CD14-positive monocyte (primary cell): ENCODE measurements at regions not wholly inside any gene's neighbourhood (a gene's known extent, or its start where the extent isn't known, plus 50 kb on each side); places are given as distances from the start of the nearest gene placed in this dataset.

Experiments used
- DNase-seq, 3 donors: peaks; one replicate each; pipeline ENCODE4 v3.0.0-alpha.2; 2011 to 2022
- H2AFZ ChIP-seq: 2 replicates; pipeline ENCODE4 v1.6.0; 2012; ENCODE audit warnings: mild to moderate bottlenecking, low read depth, low read length, inconsistent platforms; ENCODE audit not compliant: insufficient read depth, poor library complexity, severe bottlenecking
- H3K27ac ChIP-seq, 2 donors: 1 replicate in 1 of 2; 2 replicates in 1 of 2; pipeline ENCODE4 v1.5.1; 2012 to 2013; ENCODE audit warnings: low read length in 2 of 2, control low read depth in 1 of 2, inconsistent platforms in 1 of 2, low read depth in 1 of 2, mild to moderate bottlenecking in 1 of 2
- H3K27me3 ChIP-seq, 2 donors: one replicate each; pipeline versions ENCODE4 v1.6.0 to v1.6.1; 2011 to 2013; ENCODE audit warnings: low read length in 2 of 2; ENCODE audit not compliant: control insufficient read depth in 2 of 2, insufficient read depth in 2 of 2
- H3K36me3 ChIP-seq, 2 donors: replicated peaks in 1 of 2; 1 replicate in 1 of 2; 2 replicates in 1 of 2; pipeline versions ENCODE4 v1.5.1 to v1.6.1; 2012 to 2013; ENCODE audit warnings: low read length in 2 of 2, control low read depth in 1 of 2, inconsistent platforms in 1 of 2, mild to moderate bottlenecking in 1 of 2; ENCODE audit not compliant: insufficient read depth in 2 of 2, control insufficient read depth in 1 of 2
- H3K4me1 ChIP-seq, 2 donors: 1 replicate in 1 of 2; 2 replicates in 1 of 2; pipeline versions ENCODE4 v1.5.1 to v1.6.1; 2012 to 2013; ENCODE audit warnings: low read length in 2 of 2, control low read depth in 1 of 2, inconsistent platforms in 1 of 2, mild to moderate bottlenecking in 1 of 2, moderate library complexity in 1 of 2; ENCODE audit not compliant: insufficient read depth in 2 of 2, control insufficient read depth in 1 of 2
- H3K4me2 ChIP-seq: replicated peaks from 2 replicates; pipeline ENCODE3; 2012; ENCODE audit warnings: low read length, moderate library complexity, mild to moderate bottlenecking; ENCODE audit not compliant: poor library complexity, severe bottlenecking; ENCODE audit errors: extremely low read depth
- H3K4me3 ChIP-seq, 3 experiments: fragments of 200-600 bp in 1 of 3; sonication (generic) in 1 of 3; replicated peaks in 1 of 3; 1 replicate in 2 of 3; 2 replicates in 1 of 3; pipeline ENCODE4 v1.5.1; 2011 to 2013; ENCODE audit warnings: low read length in 3 of 3, mild to moderate bottlenecking in 3 of 3, control low read depth in 2 of 3, low read depth in 2 of 3, inconsistent platforms in 1 of 3, moderate library complexity in 1 of 3
- H3K79me2 ChIP-seq: 2 replicates; pipeline ENCODE4 v1.6.0; 2012; ENCODE audit warnings: mild to moderate bottlenecking, control low read depth, inconsistent platforms, low read length, moderate library complexity; ENCODE audit not compliant: insufficient read depth
- H3K9ac ChIP-seq: 2 replicates; pipeline ENCODE4 v1.6.0; 2017; ENCODE audit warnings: low read length, mild to moderate bottlenecking; ENCODE audit not compliant: insufficient read depth, poor library complexity, severe bottlenecking
- H3K9me3 ChIP-seq, 2 donors: replicated peaks in 1 of 2; 1 replicate in 1 of 2; 2 replicates in 1 of 2; pipeline versions ENCODE4 v1.5.1 to v1.6.1; 2012 to 2013; ENCODE audit warnings: low read length in 2 of 2, control low read depth in 1 of 2; ENCODE audit not compliant: control insufficient read depth in 1 of 2, insufficient read depth in 1 of 2
- H4K20me1 ChIP-seq: 2 replicates; pipeline ENCODE4 v1.6.0; 2012; ENCODE audit warnings: mild to moderate bottlenecking, low read length, control low read depth, moderate library complexity; ENCODE audit not compliant: insufficient read depth
- H3K27ac Mint-ChIP-seq, 7 donors: one replicate each; pipeline ENCODE4 v1.8.0; 2020; ENCODE audit warnings: mild to moderate bottlenecking in 7 of 7, mixed read lengths in 7 of 7, moderate library complexity in 6 of 7, inconsistent platforms in 2 of 7
- H3K27me3 Mint-ChIP-seq, 3 donors: one replicate each; pipeline ENCODE4 v1.8.0; 2021 to 2022; ENCODE audit warnings: low read depth in 3 of 3, mild to moderate bottlenecking in 3 of 3, mixed read lengths in 3 of 3, moderate library complexity in 3 of 3, inconsistent platforms in 1 of 3
- H3K36me3 Mint-ChIP-seq, 2 donors: one replicate each; pipeline ENCODE4 v1.8.0; 2020; ENCODE audit warnings: mixed read lengths in 2 of 2, inconsistent platforms in 1 of 2, mild to moderate bottlenecking in 1 of 2
- H3K4me1 Mint-ChIP-seq: one replicate; pipeline ENCODE4 v1.8.0; 2020; ENCODE audit warnings: mild to moderate bottlenecking, mixed read lengths
- H3K4me3 Mint-ChIP-seq, 2 donors: one replicate each; pipeline ENCODE4 v1.8.0; 2020; ENCODE audit warnings: mild to moderate bottlenecking in 2 of 2, mixed read lengths in 2 of 2, moderate library complexity in 1 of 2
- H3K9me3 Mint-ChIP-seq, 7 donors: one replicate each; pipeline ENCODE4 v1.8.0; 2020 to 2022; ENCODE audit warnings: mixed read lengths in 7 of 7, mild to moderate bottlenecking in 6 of 7, moderate library complexity in 6 of 7, inconsistent platforms in 2 of 7
- WGBS: methylation state at CpG from one replicate; pipeline ENCODE4 v1.1.5; 2013; ENCODE audit warnings: missing lambda C conversion rate; ENCODE audit not compliant: insufficient coverage; 5-methylcytosine and 5-hydroxymethylcytosine counted together
- intact Hi-C, 2 donors: fragments of 100-400 bp; cut with micrococcal nuclease; formaldehyde crosslinking; loops; one replicate each; pipeline versions ENCODE4 v1.15.0 to v1.15.1; 2023
- TF ChIP-seq, protein P1 (sequence below): fragments of 200-600 bp; IDR thresholded peaks from one replicate; pipeline ENCODE4 v1.8.0; 2022; ENCODE audit warnings: antibody characterized with exemption, mild to moderate bottlenecking

GRCh38 chr14:97395068-97395467, 597.9 kb downstream of the VRK1 start:
- Mint-ChIP-seq H3K36me3 (no peaks in the 10 kb centered on the region), H3K4me1 (no peaks in the 10 kb centered on the region), H3K27me3 (peaks cover 1 to 3% (median 3%) of the 10 kb centered on the region in 3 donors), H3K9me3 (peaks cover 0 to 3% (median 0%) of the 10 kb centered on the region in 7 donors), H3K4me3 (no peak overlapping the region), H3K27ac (no peak overlapping the region)
- no peaks in the 10 kb centered on the region for H3K4me1 ChIP-seq
- intact Hi-C loops = no loop called here
- H3K4me2 ChIP-seq = no peak overlapping the region
- no peak overlapping the region for H3K4me3 ChIP-seq
- H3K9me3 ChIP-seq = no peaks in the 10 kb centered on the region
- no peak for DNase-seq
- 100% methylated on average over 2 of the region's 4 CpGs for WGBS
- H3K27ac ChIP-seq = no peak overlapping the region
- no peaks in the 10 kb centered on the region for H4K20me1 ChIP-seq
- H3K36me3 ChIP-seq = no peaks in the 10 kb centered on the region
- no peaks in the 10 kb centered on the region for H3K79me2 ChIP-seq
- TF ChIP-seq, protein P1, sequence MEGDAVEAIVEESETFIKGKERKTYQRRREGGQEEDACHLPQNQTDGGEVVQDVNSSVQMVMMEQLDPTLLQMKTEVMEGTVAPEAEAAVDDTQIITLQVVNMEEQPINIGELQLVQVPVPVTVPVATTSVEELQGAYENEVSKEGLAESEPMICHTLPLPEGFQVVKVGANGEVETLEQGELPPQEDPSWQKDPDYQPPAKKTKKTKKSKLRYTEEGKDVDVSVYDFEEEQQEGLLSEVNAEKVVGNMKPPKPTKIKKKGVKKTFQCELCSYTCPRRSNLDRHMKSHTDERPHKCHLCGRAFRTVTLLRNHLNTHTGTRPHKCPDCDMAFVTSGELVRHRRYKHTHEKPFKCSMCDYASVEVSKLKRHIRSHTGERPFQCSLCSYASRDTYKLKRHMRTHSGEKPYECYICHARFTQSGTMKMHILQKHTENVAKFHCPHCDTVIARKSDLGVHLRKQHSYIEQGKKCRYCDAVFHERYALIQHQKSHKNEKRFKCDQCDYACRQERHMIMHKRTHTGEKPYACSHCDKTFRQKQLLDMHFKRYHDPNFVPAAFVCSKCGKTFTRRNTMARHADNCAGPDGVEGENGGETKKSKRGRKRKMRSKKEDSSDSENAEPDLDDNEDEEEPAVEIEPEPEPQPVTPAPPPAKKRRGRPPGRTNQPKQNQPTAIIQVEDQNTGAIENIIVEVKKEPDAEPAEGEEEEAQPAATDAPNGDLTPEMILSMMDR = no peak
- no peak overlapping the region for H3K9ac ChIP-seq
- H3K27me3 ChIP-seq = no peaks in the 10 kb centered on the region
- H2AFZ ChIP-seq = no peak overlapping the region

- Histone ChIP-seq H3K36me3 (no peaks in the 10 kb centered on the region), H4K20me1 (no peaks in the 10 kb centered on the region), H3K4me1 (no peaks in the 10 kb centered on the region), H3K9me3 (no peaks in the 10 kb centered on the region), H3K79me2 (no peaks in the 10 kb centered on the region), H3K27ac (no peak overlapping the region), H3K4me2 (no peak overlapping the region), H3K27me3 (no peaks in the 10 kb centered on the region), H3K9ac (no peak overlapping the region), H2AFZ (no peak overlapping the region), H3K4me3 (no peak overlapping the region)
- Mint-ChIP-seq H3K27me3 (peaks cover 4 to 7% (median 5%) of the 10 kb centered on the region in 3 donors), H3K4me1 (no peaks in the 10 kb centered on the region), H3K4me3 (no peak overlapping the region), H3K27ac (no peak overlapping the region), H3K36me3 (no peaks in the 10 kb centered on the region), H3K9me3 (peaks cover 0 to 3% (median 0%) of the 10 kb centered on the region in 7 donors)
- 78% methylated on average over 7 of the region's 7 CpGs for WGBS
- DNase-seq = no peak
- TF ChIP-seq, protein P1 = no peak
- intact Hi-C loops = no loop called here
Measured at GRCh38 chr14:97401714-97402113, 604.5 kb downstream of the VRK1 start.
